SU-DHL-6 (cell line): ENCODE measurements at regions not wholly inside any gene's neighbourhood (a gene's known extent, or its start where the extent isn't known, plus 50 kb on each side); places are given as distances from the start of the nearest gene placed in this dataset.

Source experiments
- H2AFZ ChIP-seq: fragments of 200-600 bp; sonication (generic); 2 replicates; pipeline ENCODE4 v1.6.1; 2014; ENCODE audit warnings: low read depth, mild to moderate bottlenecking, moderate library complexity, mixed read lengths, antibody characterized with exemption, low read length; ENCODE audit not compliant: severe bottlenecking
- H3F3A ChIP-seq: fragments of 200-600 bp; shearing (Covaris generic); 2 replicates; pipeline ENCODE4 v1.6.0; 2016; ENCODE audit warnings: antibody characterized with exemption, mild to moderate bottlenecking; ENCODE audit not compliant: insufficient read depth
- H3K27ac ChIP-seq: fragments of 200-600 bp; sonication (generic); 2 replicates; pipeline ENCODE4 v1.5.1; 2016; ENCODE audit warnings: low read depth, mild to moderate bottlenecking, low read length, moderate library complexity, mixed read lengths
- H3K27me3 ChIP-seq: fragments of 200-600 bp; sonication (generic), shearing (Covaris generic); 2 replicates; pipeline ENCODE4 v1.6.0; 2014; ENCODE audit warnings: mild to moderate bottlenecking, low read length
- H3K36me3 ChIP-seq: fragments of 200-600 bp; sonication (generic); 2 replicates; pipeline ENCODE4 v1.6.1; 2014; ENCODE audit warnings: mild to moderate bottlenecking, low read length, mixed read lengths
- H3K4me2 ChIP-seq: fragments of 300-600, 200-600 bp; shearing (Covaris generic), sonication (generic); 2 replicates; pipeline ENCODE4 v1.6.0; 2014; ENCODE audit warnings: low read length, low read depth, mild to moderate bottlenecking; ENCODE audit not compliant: poor library complexity, severe bottlenecking
- H3K4me3 ChIP-seq: fragments of 200-600 bp; sonication (generic); 2 replicates; pipeline ENCODE4 v1.5.1; 2014; ENCODE audit warnings: antibody characterized with exemption, low read length, mild to moderate bottlenecking, mixed read lengths; ENCODE audit not compliant: insufficient read depth, poor library complexity, severe bottlenecking
- H3K79me2 ChIP-seq: fragments of 200-600 bp; sonication (generic); 2 replicates; pipeline ENCODE4 v1.6.1; 2014; ENCODE audit warnings: mild to moderate bottlenecking, low read length, moderate library complexity; ENCODE audit not compliant: insufficient read depth
- H3K9ac ChIP-seq: fragments of 200-600 bp; sonication (generic); 2 replicates; pipeline ENCODE4 v1.7.0; 2014; ENCODE audit warnings: mild to moderate bottlenecking, low read length
- H3K9me2 ChIP-seq: fragments of 200-600 bp; sonication (generic); replicated peaks from 2 replicates; pipeline ENCODE4 v1.6.1; 2014; ENCODE audit warnings: low read length; ENCODE audit not compliant: insufficient read depth
- H3K9me3 ChIP-seq: fragments of 200-600 bp; sonication (generic); 2 replicates; pipeline ENCODE4 v1.6.1; 2014; ENCODE audit warnings: low read length, mixed read lengths; ENCODE audit not compliant: insufficient read depth
- H4K20me1 ChIP-seq: fragments of 200-600 bp; sonication (generic); 2 replicates; pipeline ENCODE4 v1.6.1; 2014; ENCODE audit warnings: low read depth, mild to moderate bottlenecking, antibody characterized with exemption, low read length, moderate library complexity, mixed read lengths
- EZH2phosphoT487 ChIP-seq: fragments of 200-600 bp; sonication (generic), shearing (Covaris generic); conservative IDR thresholded peaks from 2 replicates; pipeline ENCODE4 v1.6.1; 2018; ENCODE audit warnings: mild to moderate bottlenecking, antibody characterized with exemption, low read length, moderate library complexity, mixed read lengths
- TF ChIP-seq, protein P1 (sequence below): fragments of 200-600 bp; sonication (generic); IDR thresholded peaks from one replicate; pipeline ENCODE4 v1.5.1; 2017; ENCODE audit warnings: antibody characterized with exemption, mild to moderate bottlenecking, low read length, moderate library complexity; ENCODE audit not compliant: insufficient read depth, poor library complexity, severe bottlenecking

DNA sequence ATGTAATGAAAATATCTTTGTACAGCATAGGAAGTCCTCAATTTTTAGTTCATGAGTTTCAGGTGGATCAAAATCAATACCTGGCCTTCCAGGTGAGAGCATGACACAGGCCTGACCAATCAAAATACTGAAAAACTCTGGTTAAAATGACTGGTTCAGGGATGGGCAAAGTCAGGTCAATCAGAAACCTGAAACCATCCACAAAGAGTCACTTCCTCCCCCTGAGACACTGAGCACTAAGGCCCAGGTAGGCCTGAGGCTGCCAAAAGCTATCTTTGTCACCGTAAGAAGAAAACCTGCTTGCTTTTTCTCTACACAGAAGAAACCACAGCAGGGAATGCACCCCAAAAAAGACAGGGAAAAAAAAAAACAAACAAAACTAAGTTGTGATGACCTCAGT, 444.8 kb downstream of the TLR4 start:
- no peaks in the 10 kb centered on the region for H3K36me3 ChIP-seq
- H3K27ac ChIP-seq, result no peak overlapping the region
- no peaks in the 10 kb centered on the region for H3K79me2 ChIP-seq
- H3K4me3 ChIP-seq, result no peak overlapping the region
- no peaks in the 10 kb centered on the region for H3K9me3 ChIP-seq
- no peaks in the 10 kb centered on the region for H3K27me3 ChIP-seq
- TF ChIP-seq, protein P1, sequence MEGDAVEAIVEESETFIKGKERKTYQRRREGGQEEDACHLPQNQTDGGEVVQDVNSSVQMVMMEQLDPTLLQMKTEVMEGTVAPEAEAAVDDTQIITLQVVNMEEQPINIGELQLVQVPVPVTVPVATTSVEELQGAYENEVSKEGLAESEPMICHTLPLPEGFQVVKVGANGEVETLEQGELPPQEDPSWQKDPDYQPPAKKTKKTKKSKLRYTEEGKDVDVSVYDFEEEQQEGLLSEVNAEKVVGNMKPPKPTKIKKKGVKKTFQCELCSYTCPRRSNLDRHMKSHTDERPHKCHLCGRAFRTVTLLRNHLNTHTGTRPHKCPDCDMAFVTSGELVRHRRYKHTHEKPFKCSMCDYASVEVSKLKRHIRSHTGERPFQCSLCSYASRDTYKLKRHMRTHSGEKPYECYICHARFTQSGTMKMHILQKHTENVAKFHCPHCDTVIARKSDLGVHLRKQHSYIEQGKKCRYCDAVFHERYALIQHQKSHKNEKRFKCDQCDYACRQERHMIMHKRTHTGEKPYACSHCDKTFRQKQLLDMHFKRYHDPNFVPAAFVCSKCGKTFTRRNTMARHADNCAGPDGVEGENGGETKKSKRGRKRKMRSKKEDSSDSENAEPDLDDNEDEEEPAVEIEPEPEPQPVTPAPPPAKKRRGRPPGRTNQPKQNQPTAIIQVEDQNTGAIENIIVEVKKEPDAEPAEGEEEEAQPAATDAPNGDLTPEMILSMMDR, result no peak
- TF ChIP-seq EZH2phosphoT487, result no peak
- 0 out of 2 replicates have a peak, but pooled peaks cover 4% of the 10 kb centered on the region for H3K9me2 ChIP-seq
- H3K9ac ChIP-seq, result no peak overlapping the region
- H3K4me2 ChIP-seq, result no peak overlapping the region
- no peak overlapping the region for H2AFZ ChIP-seq
- no peaks in the 10 kb centered on the region for H3F3A ChIP-seq
- no peaks in the 10 kb centered on the region for H4K20me1 ChIP-seq

DNA sequence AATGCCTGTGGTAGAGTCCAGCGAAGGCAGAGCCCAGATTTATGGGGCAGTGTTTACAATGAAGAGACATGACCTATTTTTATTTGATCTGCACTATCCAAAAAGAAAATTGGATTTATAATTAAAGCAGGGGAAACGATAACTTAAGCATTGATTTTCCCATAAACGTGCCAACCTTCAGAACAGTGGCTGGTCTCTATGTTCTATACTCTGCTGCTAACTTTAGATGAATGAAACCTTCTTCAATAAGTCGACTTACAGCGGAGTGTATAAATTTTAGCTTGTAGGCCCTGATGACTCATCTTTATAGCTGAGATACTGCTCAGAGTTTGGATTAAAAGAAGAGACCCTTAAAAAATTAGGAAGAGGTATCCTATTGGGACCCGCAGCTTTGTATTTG, 452.6 kb downstream of the TLR4 start:
- no peaks in the 10 kb centered on the region for H3K9me3 ChIP-seq
- no peaks in the 10 kb centered on the region for H3F3A ChIP-seq
- no peaks in the 10 kb centered on the region for H4K20me1 ChIP-seq
- no peak overlapping the region for H3K9ac ChIP-seq
- no peaks in the 10 kb centered on the region for H3K79me2 ChIP-seq
- H3K4me3 ChIP-seq, result no peak overlapping the region
- H3K36me3 ChIP-seq, result no peaks in the 10 kb centered on the region
- no peaks in the 10 kb centered on the region for H3K9me2 ChIP-seq
- no peak overlapping the region for H3K27ac ChIP-seq
- no peaks in the 10 kb centered on the region for H3K27me3 ChIP-seq
- TF ChIP-seq, protein P1, result no peak
- no peak for TF ChIP-seq EZH2phosphoT487
- H3K4me2 ChIP-seq, result no peak overlapping the region
- no peak overlapping the region for H2AFZ ChIP-seq

DNA sequence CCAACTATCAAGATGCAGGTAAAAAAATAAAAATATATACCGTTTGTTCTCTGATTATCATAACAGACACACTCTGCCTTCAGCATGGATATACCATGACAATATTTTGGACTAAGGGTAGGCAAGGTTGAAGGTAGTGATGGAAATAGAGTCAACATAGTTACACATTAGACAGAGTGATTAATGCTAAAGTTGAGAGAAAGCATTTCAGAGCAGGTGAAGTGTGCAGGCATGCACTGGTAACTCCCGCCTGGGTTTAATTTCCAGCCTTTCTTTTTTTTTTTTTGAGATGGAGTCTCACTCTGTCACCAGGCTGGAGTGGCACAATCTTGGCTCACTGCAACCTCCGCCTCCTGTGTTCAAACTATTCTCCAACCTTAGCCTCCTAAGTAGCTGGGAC, 458.5 kb downstream of the TLR4 start:
- H2AFZ ChIP-seq, result no peak overlapping the region
- no peak for TF ChIP-seq EZH2phosphoT487
- TF ChIP-seq, protein P1, result no peak

More for the DNA sequence above, 458.5 kb downstream of the TLR4 start:
- Histone ChIP-seq H3K36me3 (no peaks in the 10 kb centered on the region), H3F3A (no peaks in the 10 kb centered on the region), H3K27ac (no peak overlapping the region), H3K4me3 (no peak overlapping the region), H4K20me1 (no peaks in the 10 kb centered on the region), H3K27me3 (no peaks in the 10 kb centered on the region), H3K9ac (no peak overlapping the region), H3K9me3 (no peaks in the 10 kb centered on the region), H3K4me2 (no peak overlapping the region), H3K9me2 (no peaks in the 10 kb centered on the region), H3K79me2 (no peaks in the 10 kb centered on the region)
